ENCODE measurements at regions not wholly inside any gene's neighbourhood (a gene's known extent, or its start where the extent isn't known, plus 50 kb on each side); places are given as distances from the start of the nearest gene placed in this dataset.

- TF ChIP-seq RAD21 (IDR thresholded peaks at IDR 0.05 in 1 of 2, conservative IDR thresholded peaks at IDR 0.05 in 1 of 2; ENCODE audit: low read depth in 2 of 2, low read length in 2 of 2) (no peak), CBX5 (IDR thresholded peaks at IDR 0.05; ENCODE audit: low read depth, low read length) (no peak), MAFK (IDR thresholded peaks at IDR 0.05; ENCODE audit: low read depth, low read length) (no peak), POLR2A (IDR thresholded peaks at IDR 0.05; ENCODE audit: control extremely low read depth in 1 of 2, low read depth in 2 of 2, low read length in 2 of 2) (no peak), RXRA (IDR thresholded peaks at IDR 0.05; ENCODE audit: insufficient read depth, low read depth, low read length) (no peak), CTCF (IDR thresholded peaks at IDR 0.05; ENCODE audit: control extremely low read depth in 1 of 3, insufficient read depth in 1 of 3, low read depth in 1 of 3, low read length in 3 of 3) (no peak), EGR1 (IDR thresholded peaks at IDR 0.05; ENCODE audit: borderline replicate concordance, low read depth, low read length) (no peak)
Observed at GRCh38 chrY:9034217-9034616, 303.0 kb upstream of the TSPY4 start.
